ENCODE measurements at regions not wholly inside any gene's neighbourhood (a gene's known extent, or its start where the extent isn't known, plus 50 kb on each side); places are given as distances from the start of the nearest gene placed in this dataset.

GRCh38 chr6:14426281-14426680, 308.7 kb downstream of the CD83 start:
- Mint-ChIP-seq H3K9me3 (no peaks in the 10 kb centered on the region), H3K27me3 (ENCODE audit: low read depth) (no peaks in the 10 kb centered on the region), H3K27ac (no peak overlapping the region), H3K36me3 (ENCODE audit: insufficient read depth in 1 of 3, low read depth in 3 of 3) (no peaks in the 10 kb centered on the region; a peak in 1 of 7 replicates), H3K4me1 (peaks cover 13 to 18% of the 10 kb centered on the region in 2 experiments), H3K4me3 (no peak overlapping the region)
- Histone ChIP-seq H3K56ac (ENCODE audit: insufficient read length, low read depth, low read length) (no peak overlapping the region), H2AFZ (ENCODE audit: low read length) (no peak overlapping the region), H3K9me3 (ENCODE audit: control insufficient read depth, low read depth, low read length) (no peaks in the 10 kb centered on the region), H2BK20ac (ENCODE audit: low read depth, low read length, poor library complexity, severe bottlenecking) (no peak overlapping the region), H3K27ac (ENCODE audit: insufficient read length, low read depth, low read length) (no peak overlapping the region), H4K91ac (ENCODE audit: insufficient read length, low read depth, low read length) (no peak overlapping the region), H2AK5ac (ENCODE audit: insufficient read length, low read length) (no peak overlapping the region), H3K4me1 (ENCODE audit: insufficient read depth, low read length) (no peaks in the 10 kb centered on the region), H3K23ac (ENCODE audit: insufficient read length, low read depth, low read length) (no peak overlapping the region), H4K8ac (replicated peaks; ENCODE audit: insufficient read length, low read depth, low read length) (no peak overlapping the region), H2BK15ac (ENCODE audit: low read depth, low read length) (no peak overlapping the region), H3T11ph (ENCODE audit: low read length) (no peak overlapping the region), H2BK12ac (ENCODE audit: insufficient read length, low read depth, low read length) (no peak overlapping the region), H3K23me2 (ENCODE audit: insufficient read length, low read depth, low read length, poor library complexity, severe bottlenecking) (no peaks in the 10 kb centered on the region), H3K4me2 (ENCODE audit: insufficient read depth, insufficient read length, low read length) (no peak overlapping the region), H3K4ac (ENCODE audit: low read depth, low read length) (no peak overlapping the region), H3K18ac (ENCODE audit: insufficient read length, low read depth, low read length) (no peak overlapping the region), H3K79me2 (ENCODE audit: insufficient read depth, low read length) (no peaks in the 10 kb centered on the region), H3K9ac (ENCODE audit: extremely low read depth, insufficient read length, low read length) (no peak overlapping the region), H4K5ac (ENCODE audit: insufficient read length, low read depth, low read length) (no peak overlapping the region), H2BK5ac (ENCODE audit: insufficient read length, low read length) (no peak overlapping the region), H3K14ac (ENCODE audit: insufficient read depth, low read length) (no peak overlapping the region), H3K79me1 (ENCODE audit: insufficient read depth, low read depth, low read length, poor library complexity, severe bottlenecking) (no peaks in the 10 kb centered on the region), H2BK120ac (ENCODE audit: low read depth, low read length, poor library complexity, severe bottlenecking) (no peak overlapping the region), H4K20me1 (ENCODE audit: control insufficient read depth, insufficient read depth, insufficient read length) (no peaks in the 10 kb centered on the region), H3K27me3 (ENCODE audit: insufficient read depth, low read length) (no peaks in the 10 kb centered on the region)
- no peak for DNase-seq
- no peak for TF ChIP-seq CTCF (conservative IDR thresholded peaks at IDR 0.05)
- no CpG with 5 or more reads among the region's 2 CpGs for WGBS (ENCODE audit: extremely low coverage, insufficient read length, low lambda C conversion rate)
